Endodermal cell (in vitro differentiated cells): ENCODE measurements at regions not wholly inside any gene's neighbourhood (a gene's known extent, or its start where the extent isn't known, plus 50 kb on each side); places are given as distances from the start of the nearest gene placed in this dataset.
A peak's percentile ranks its signal among the peaks of the same experiment; 100 is the strongest.
"Not testable (repeated sequence)": the region's sequence is repeated elsewhere in the genome, so short reads cannot be mapped to it uniquely, and the experiment has no call there.

Source experiments
- DNase-seq: peaks from one replicate; pipeline ENCODE4 v3.0.0-alpha.2; 2017
- H3K27ac ChIP-seq: 2 replicates; pipeline ENCODE4 v1.5.1; 2013; ENCODE audit warnings: mild to moderate bottlenecking, low read depth, low read length, moderate library complexity
- H3K27me3 ChIP-seq: 2 replicates; pipeline ENCODE4 v1.6.1; 2013; ENCODE audit warnings: mild to moderate bottlenecking, low read length, moderate library complexity; ENCODE audit not compliant: insufficient read depth, control insufficient read depth, poor library complexity, severe bottlenecking
- H3K36me3 ChIP-seq: 2 replicates; pipeline ENCODE4 v1.7.0; 2013; ENCODE audit warnings: mild to moderate bottlenecking, low read length, moderate library complexity; ENCODE audit not compliant: control insufficient read depth, insufficient read depth
- H3K4me1 ChIP-seq: one replicate; pipeline ENCODE4 v1.7.0; 2013; ENCODE audit warnings: low read length; ENCODE audit not compliant: control insufficient read depth, insufficient read depth
- H3K4me3 ChIP-seq: 2 replicates; pipeline ENCODE4 v1.5.1; 2013; ENCODE audit warnings: mild to moderate bottlenecking, low read length, moderate library complexity
- H3K9ac ChIP-seq: 2 replicates; pipeline ENCODE4 v1.6.1; 2013; ENCODE audit warnings: mild to moderate bottlenecking, low read length, moderate library complexity; ENCODE audit not compliant: poor library complexity, severe bottlenecking; ENCODE audit errors: extremely low read depth
- H3K9me3 ChIP-seq: 2 replicates; pipeline ENCODE4 v1.6.1; 2013; ENCODE audit warnings: mild to moderate bottlenecking, low read length, moderate library complexity; ENCODE audit not compliant: control insufficient read depth
- H3K27ac Mint-ChIP-seq: 2 replicates; pipeline ENCODE4 v1.8.0; 2020; ENCODE audit warnings: mixed read lengths
- H3K27me3 Mint-ChIP-seq: 2 replicates; pipeline ENCODE4 v1.8.0; 2021; ENCODE audit warnings: mild to moderate bottlenecking, mixed read lengths; ENCODE audit not compliant: insufficient read depth
- H3K36me3 Mint-ChIP-seq: 2 replicates; pipeline ENCODE4 v1.8.0; 2020; ENCODE audit warnings: low read depth, mixed read lengths
- H3K4me1 Mint-ChIP-seq: 2 replicates; pipeline ENCODE4 v1.8.0; 2020; ENCODE audit warnings: mixed read lengths
- H3K4me3 Mint-ChIP-seq: 2 replicates; pipeline ENCODE4 v1.8.0; 2020; ENCODE audit warnings: mild to moderate bottlenecking, moderate library complexity, mixed read lengths
- H3K9me3 Mint-ChIP-seq: 2 replicates; pipeline ENCODE4 v1.8.0; 2020; ENCODE audit warnings: mild to moderate bottlenecking, mixed read lengths
- CTCF ChIP-seq: fragments of 200-600 bp; sonication (generic); conservative IDR thresholded peaks from 2 replicates; pipeline ENCODE4 v1.5.0; 2021; ENCODE audit warnings: antibody characterized with exemption, mild to moderate bottlenecking
- WGBS, 2 experiments: methylation state at CpG; one replicate each; pipeline versions ENCODE4 v1.1.5 to v1.1.7; 2013; ENCODE audit warnings: missing lambda C conversion rate in 2 of 2, mixed read lengths in 1 of 2; ENCODE audit not compliant: insufficient coverage in 1 of 2, insufficient read length in 1 of 2; 5-methylcytosine and 5-hydroxymethylcytosine counted together

- Histone ChIP-seq H3K9me3 (peaks cover 15% of the 10 kb centered on the region), H3K4me3 (peak overlapping the region; percentile 22), H3K27ac (peak overlapping the region; percentile 86), H3K36me3 (no peaks in the 10 kb centered on the region), H3K4me1 (peaks cover 12% of the 10 kb centered on the region), H3K27me3 (no peaks in the 10 kb centered on the region), H3K9ac (no peak overlapping the region)
- Mint-ChIP-seq H3K27me3 (peaks cover 9% of the 10 kb centered on the region), H3K36me3 (peaks cover 15% of the 10 kb centered on the region), H3K4me1 (peaks cover 15% of the 10 kb centered on the region), H3K9me3 (peaks cover 14% of the 10 kb centered on the region), H3K27ac (peak overlapping the region; percentile 12), H3K4me3 (no peak overlapping the region)
- no peak for TF ChIP-seq CTCF
- DNase-seq, result no peak
- 30 to 56% methylated on average over 2 to 3 of the region's 3 CpGs for WGBS, 2 experiments
Observed at GRCh38 chr6:164345327-164345726, 930.8 kb downstream of the QKI start.

GRCh38 chr6:164344801-164345291, 930.3 kb downstream of the QKI start:
- H3K9me3 ChIP-seq, result peaks cover 15% of the 10 kb centered on the region
- Mint-ChIP-seq H3K36me3 (peaks cover 15% of the 10 kb centered on the region), H3K4me1 (peaks cover 15% of the 10 kb centered on the region), H3K9me3 (peaks cover 14% of the 10 kb centered on the region), H3K4me3 (no peak overlapping the region), H3K27me3 (peaks cover 9% of the 10 kb centered on the region), H3K27ac (peak overlapping the region; percentile 52)
- H3K4me3 ChIP-seq, result peak overlapping the region; percentile 22
- no peaks in the 10 kb centered on the region for H3K27me3 ChIP-seq
- TF ChIP-seq CTCF, result no peak
- peak overlapping the region; percentile 86 for H3K27ac ChIP-seq
- H3K36me3 ChIP-seq, result no peaks in the 10 kb centered on the region
- H3K9ac ChIP-seq, result no peak overlapping the region
- peaks cover 12% of the 10 kb centered on the region for H3K4me1 ChIP-seq
- WGBS, 2 experiments, result 20 to 52% methylated on average over 3 to 7 of the region's 7 CpGs
- DNase-seq, result peak; percentile 67

- 62 to 94% methylated on average over 2 to 4 of the region's 4 CpGs for WGBS, 2 experiments
- H3K36me3 ChIP-seq, H3K4me1 Mint-ChIP-seq, H3K27ac Mint-ChIP-seq, H3K27me3 ChIP-seq, H3K27ac ChIP-seq, H3K4me1 ChIP-seq, DNase-seq, H3K9ac ChIP-seq, H3K4me3 Mint-ChIP-seq, H3K9me3 ChIP-seq, H3K4me3 ChIP-seq: not testable (repeated sequence)
- Mint-ChIP-seq H3K9me3 (peaks cover 23% of the 10 kb centered on the region), H3K27me3 (peaks cover 12% of the 10 kb centered on the region), H3K36me3 (peaks cover 16% of the 10 kb centered on the region)
Observed at GRCh38 chr6:164339442-164339841, 924.9 kb downstream of the QKI start.

GRCh38 chr6:164337925-164338397, 923.4 kb downstream of the QKI start:
- Mint-ChIP-seq H3K4me1 (peaks cover 5% of the 10 kb centered on the region), H3K27me3 (peaks cover 10% of the 10 kb centered on the region), H3K4me3 (no peak overlapping the region), H3K9me3 (peaks cover 23% of the 10 kb centered on the region), H3K27ac (no peak overlapping the region), H3K36me3 (peaks cover 8% of the 10 kb centered on the region)
- H3K27me3 ChIP-seq, result no peaks in the 10 kb centered on the region
- no peak overlapping the region for H3K9ac ChIP-seq
- no peak overlapping the region for H3K4me3 ChIP-seq
- H3K36me3 ChIP-seq, result no peaks in the 10 kb centered on the region
- DNase-seq, result no peak
- peaks cover 3% of the 10 kb centered on the region for H3K4me1 ChIP-seq
- TF ChIP-seq CTCF, result no peak
- H3K27ac ChIP-seq, result no peak overlapping the region
- WGBS, 2 experiments, result 84 to 100% methylated on average over 1 to 4 of the region's 4 CpGs
- H3K9me3 ChIP-seq, result no peaks in the 10 kb centered on the region
